IMR-90 (cell line): ENCODE measurements at regions not wholly inside any gene's neighbourhood (a gene's known extent, or its start where the extent isn't known, plus 50 kb on each side); places are given as distances from the start of the nearest gene placed in this dataset.

Source experiments
- ATAC-seq: fragments of 200-7000 bp; cut with Tn5 transposase; 2 replicates; pipeline ENCODE4 v1.9.1; 2020; ENCODE audit warnings: low read depth, mild to moderate bottlenecking, moderate library complexity
- BruUV-seq: library from RNA; stranded (reverse); fragments of 400-500 nt; replicated peaks from 2 replicates; lab custom pipeline; 2021; lab: Mats Ljungman, UMichigan
- CTCF ChIA-PET: fragments of 300-600 bp; formaldehyde crosslinking; extraction: SDS; loops from one replicate; lab custom pipeline; 2021; ENCODE audit warnings: antibody characterized with exemption; lab: Yijun Ruan, JAX
- POLR2A ChIA-PET: fragments of 300-600 bp; sonication (Branson Sonifier 250); formaldehyde crosslinking; loops from one replicate; lab custom pipeline; 2022; ENCODE audit warnings: antibody characterized with exemption; ENCODE audit not compliant: unreplicated experiment; lab: Charles Lee
- DNase-seq: peaks from one replicate; pipeline ENCODE4 v3.0.0; 2013
- H2AFZ ChIP-seq: replicated peaks from 2 replicates; pipeline ENCODE3; 2013; ENCODE audit warnings: low read length, mild to moderate bottlenecking; ENCODE audit not compliant: poor library complexity
- H2AK5ac ChIP-seq: 2 replicates; pipeline ENCODE4 v1.6.1; 2013; ENCODE audit warnings: low read depth, low read length, inconsistent platforms
- H2AK9ac ChIP-seq: replicated peaks from 2 replicates; pipeline ENCODE3; 2013; ENCODE audit warnings: mild to moderate bottlenecking, low read depth, low read length, moderate library complexity; ENCODE audit not compliant: poor library complexity
- H2BK120ac ChIP-seq: 2 replicates; pipeline ENCODE4 v1.6.1; 2013; ENCODE audit warnings: low read depth, low read length, inconsistent platforms
- H2BK15ac ChIP-seq: 3 replicates; pipeline ENCODE4 v1.6.1; 2013; ENCODE audit warnings: low read depth, low read length, inconsistent platforms
- H2BK20ac ChIP-seq: 2 replicates; pipeline ENCODE4 v1.6.1; 2013; ENCODE audit warnings: low read depth, mild to moderate bottlenecking, inconsistent platforms, low read length, moderate library complexity
- H2BK5ac ChIP-seq: 2 replicates; pipeline ENCODE4 v1.6.1; 2013; ENCODE audit warnings: mild to moderate bottlenecking, low read depth, low read length, inconsistent platforms; ENCODE audit not compliant: poor library complexity, severe bottlenecking
- H3K14ac ChIP-seq: replicated peaks from 2 replicates; pipeline ENCODE4 v1.6.1; 2013; ENCODE audit warnings: low read depth, low read length, inconsistent platforms
- H3K18ac ChIP-seq: 2 replicates; pipeline ENCODE4 v1.6.1; 2013; ENCODE audit warnings: low read depth, low read length, control low read depth
- H3K23ac ChIP-seq: 2 replicates; pipeline ENCODE4 v1.6.1; 2013; ENCODE audit warnings: low read depth, low read length, inconsistent platforms
- H3K27ac ChIP-seq: 2 replicates; pipeline ENCODE4 v1.5.1; 2013; ENCODE audit warnings: mild to moderate bottlenecking, control low read depth, low read length; ENCODE audit not compliant: insufficient read depth
- H3K27me3 ChIP-seq: 2 replicates; pipeline ENCODE4 v1.6.1; 2013; ENCODE audit warnings: low read length; ENCODE audit not compliant: control insufficient read depth, insufficient read depth
- H3K36me3 ChIP-seq: 2 replicates; pipeline ENCODE4 v1.6.1; 2013; ENCODE audit warnings: low read length, mixed read lengths; ENCODE audit not compliant: control insufficient read depth, insufficient read depth
- H3K4ac ChIP-seq: 2 replicates; pipeline ENCODE4 v1.6.1; 2013; ENCODE audit warnings: low read depth, low read length, inconsistent platforms
- H3K4me1 ChIP-seq: 2 replicates; pipeline ENCODE4 v1.6.1; 2013; ENCODE audit warnings: low read length, mixed read lengths; ENCODE audit not compliant: control insufficient read depth, insufficient read depth
- H3K4me2 ChIP-seq: 2 replicates; pipeline ENCODE4 v1.6.1; 2013; ENCODE audit warnings: low read depth, mild to moderate bottlenecking, control low read depth, low read length, moderate library complexity
- H3K4me3 ChIP-seq: 2 replicates; pipeline ENCODE4 v1.5.1; 2013; ENCODE audit warnings: low read depth, mild to moderate bottlenecking, control low read depth, low read length, moderate library complexity; ENCODE audit not compliant: insufficient read depth
- H3K56ac ChIP-seq: 2 replicates; pipeline ENCODE4 v1.6.1; 2013; ENCODE audit warnings: low read length, inconsistent platforms; ENCODE audit not compliant: insufficient read depth; ENCODE audit errors: extremely low read depth
- H3K79me1 ChIP-seq, 2 experiments: 2 replicates each; pipeline ENCODE4 v1.6.1; 2013; ENCODE audit warnings: low read length in 2 of 2, inconsistent platforms in 1 of 2, low read depth in 1 of 2
- H3K9ac ChIP-seq: 2 replicates; pipeline ENCODE4 v1.6.1; 2013; ENCODE audit warnings: low read depth, low read length, control low read depth
- H3K9me1 ChIP-seq: 2 replicates; pipeline ENCODE4 v1.6.1; 2013; ENCODE audit warnings: low read length, inconsistent platforms; ENCODE audit not compliant: insufficient read depth
- H3K9me3 ChIP-seq: 2 replicates; pipeline ENCODE4 v1.6.1; 2013; ENCODE audit warnings: low read length; ENCODE audit not compliant: control insufficient read depth, insufficient read depth
- H4K20me1 ChIP-seq: 2 replicates; pipeline ENCODE4 v1.6.1; 2013; ENCODE audit warnings: low read length, inconsistent platforms; ENCODE audit not compliant: insufficient read depth
- H4K5ac ChIP-seq: 2 replicates; pipeline ENCODE4 v1.6.1; 2013; ENCODE audit warnings: mild to moderate bottlenecking, low read depth, low read length, control low read depth
- H4K8ac ChIP-seq, 2 experiments: 2 replicates each; pipeline ENCODE4 v1.6.1; 2013; ENCODE audit warnings: low read depth in 2 of 2, low read length in 2 of 2, control low read depth in 1 of 2, inconsistent platforms in 1 of 2
- H4K91ac ChIP-seq: 2 replicates; pipeline ENCODE4 v1.6.1; 2013; ENCODE audit warnings: low read depth, low read length, inconsistent platforms; ENCODE audit not compliant: insufficient read depth
- CEBPB ChIP-seq: IDR thresholded peaks from 2 replicates; pipeline ENCODE4 v1.6.1; 2012; ENCODE audit warnings: low read depth, low read length, improper control_type of control experiment
- CTCF ChIP-seq: conservative IDR thresholded peaks from 2 replicates; pipeline ENCODE4 v1.5.1; 2012; ENCODE audit warnings: mild to moderate bottlenecking, low read depth, low read length, improper control_type of control experiment
- ELK1 ChIP-seq: fragments of 150-350 bp; IDR thresholded peaks from 2 replicates; pipeline ENCODE4 v1.6.1; 2016; ENCODE audit warnings: low read depth, mild to moderate bottlenecking, low read length, moderate library complexity, borderline replicate concordance
- FOS ChIP-seq: fragments of 150-350 bp; IDR thresholded peaks from 2 replicates; pipeline ENCODE4 v1.6.1; 2016; ENCODE audit warnings: low read depth, low read length
- MXI1 ChIP-seq: IDR thresholded peaks from 2 replicates; pipeline ENCODE4 v1.6.1; 2012; ENCODE audit warnings: low read depth, mild to moderate bottlenecking, low read length, moderate library complexity, borderline replicate concordance
- NFE2L2 ChIP-seq: fragments of 150-350 bp; IDR thresholded peaks from 2 replicates; pipeline ENCODE4 v1.6.1; 2016; ENCODE audit warnings: low read depth, mild to moderate bottlenecking, low read length
- POLR2A ChIP-seq: IDR thresholded peaks from 2 replicates; pipeline ENCODE4 v1.6.1; 2012; ENCODE audit warnings: mild to moderate bottlenecking, low read depth, low read length
- RFX5 ChIP-seq: IDR thresholded peaks from 2 replicates; pipeline ENCODE4 v1.8.0; 2012; ENCODE audit warnings: low read depth, mild to moderate bottlenecking, low read length, moderate library complexity
- USF2 ChIP-seq: fragments of 150-350 bp; IDR thresholded peaks from 2 replicates; pipeline ENCODE4 v1.6.1; 2017; ENCODE audit warnings: mild to moderate bottlenecking, antibody characterized with exemption, low read length, low read depth
- WGBS, 2 experiments: methylation state at CpG; one replicate each; pipeline versions ENCODE4 v1.1.5 to v1.1.7; 2013; ENCODE audit warnings: missing lambda C conversion rate in 2 of 2; ENCODE audit not compliant: insufficient read length in 1 of 2; ENCODE audit errors: extremely low coverage in 2 of 2; 5-methylcytosine and 5-hydroxymethylcytosine counted together
- dilution Hi-C: fragments of 300-500 bp; cut with HindIII; formaldehyde crosslinking; loops from one replicate; pipeline ENCODE4 v1.14.3; 2018; ENCODE audit warnings: low sequenced_read_pairs; ENCODE audit not compliant: unreplicated experiment
- in situ Hi-C: fragments of 300-500 bp; cut with MboI; formaldehyde crosslinking; loops from 3 replicates; pipeline ENCODE4 v1.14.3; 2019; ENCODE audit warnings: low sequenced_read_pairs, inconsistent platforms, mixed read lengths
- intact Hi-C: fragments of 100-400 bp; cut with micrococcal nuclease; formaldehyde crosslinking; loops from 2 replicates; pipeline ENCODE4 v1.10.0; 2022

- Histone ChIP-seq H3K56ac (no peak overlapping the region), H3K9me3 (no peaks in the 10 kb centered on the region), H3K36me3 (no peaks in the 10 kb centered on the region), H4K5ac (no peak overlapping the region), H3K4me1 (no peaks in the 10 kb centered on the region), H3K9me1 (no peaks in the 10 kb centered on the region), H3K79me1 (no peaks in the 10 kb centered on the region), H3K4me3 (no peak overlapping the region), H4K8ac (no peak overlapping the region), H2AK5ac (no peak overlapping the region), H3K23ac (no peak overlapping the region), H4K91ac (no peak overlapping the region), H4K20me1 (no peaks in the 10 kb centered on the region), H3K9ac (no peak overlapping the region), H3K14ac (no peak overlapping the region), H3K27me3 (no peaks in the 10 kb centered on the region), H3K4ac (no peak overlapping the region), H2AK9ac (no peak overlapping the region), H3K18ac (no peak overlapping the region), H2BK15ac (no peak overlapping the region), H2BK20ac (no peak overlapping the region), H3K27ac (no peak overlapping the region), H2BK120ac (no peak overlapping the region), H2AFZ (no peak overlapping the region), H2BK5ac (no peak overlapping the region), H3K4me2 (no peak overlapping the region)
- no TSS peak for BruUV-seq
- DNase-seq, result no peak
- in situ Hi-C loops (no loop called here), dilution Hi-C loops (no loop called here), intact Hi-C loops (no loop called here)
- no peak for ATAC-seq
- no CpG with 5 or more reads among the region's 1 CpG for WGBS, 2 experiments
- ChIA-PET CTCF (interaction anchor here (1.4 kb wide), 1 partner anchor 11 kb away, joined by 5 read pairs; no protein-coding TSS in a partner anchor), POLR2A (no interaction called here)
- TF ChIP-seq POLR2A (no peak), USF2 (no peak), CEBPB (no peak), NFE2L2 (no peak), CTCF (no peak), ELK1 (no peak), MXI1 (no peak), RFX5 (no peak), FOS (no peak)
Measured at GRCh38 chr10:56116684-56117083, 244.4 kb downstream of the ZWINT start.
